Breast epithelium (tissue), 3 donors: ENCODE measurements at regions not wholly inside any gene's neighbourhood (a gene's known extent, or its start where the extent isn't known, plus 50 kb on each side); places are given as distances from the start of the nearest gene placed in this dataset.

Source experiments
- POLR2A ChIP-seq: fragments of 450-650 bp; IDR thresholded peaks from one replicate; pipeline ENCODE4 v1.6.1; 2016; ENCODE audit warnings: antibody characterized with exemption, mild to moderate bottlenecking, moderate library complexity
- TF ChIP-seq, protein P1 (sequence below), 3 donors: fragments of 450-650 bp; IDR thresholded peaks; one replicate each; pipeline ENCODE4 v1.5.1; 2016 to 2017; ENCODE audit warnings: antibody characterized with exemption in 3 of 3, mild to moderate bottlenecking in 3 of 3, moderate library complexity in 3 of 3

DNA sequence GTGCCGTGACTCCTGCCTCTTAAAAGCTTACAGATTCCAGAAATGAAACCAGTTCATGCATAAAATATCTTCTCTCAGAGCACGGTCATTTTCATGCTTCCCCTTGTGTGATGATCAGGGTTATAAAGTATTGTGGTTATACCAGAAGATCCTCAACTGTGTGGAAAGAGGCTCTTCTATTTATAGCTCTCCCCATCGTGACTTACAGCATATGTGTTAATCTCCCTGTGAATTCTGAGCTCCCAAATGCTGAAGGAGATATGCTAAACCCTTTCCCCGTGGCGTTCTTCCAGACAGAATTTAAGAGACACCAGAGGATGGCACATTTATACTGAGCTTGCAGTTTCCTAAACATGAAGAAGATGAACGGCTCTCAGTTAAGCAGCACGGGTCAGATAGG lies 158.8 kb downstream of the CDH26 start:
- TF ChIP-seq, protein P1, sequence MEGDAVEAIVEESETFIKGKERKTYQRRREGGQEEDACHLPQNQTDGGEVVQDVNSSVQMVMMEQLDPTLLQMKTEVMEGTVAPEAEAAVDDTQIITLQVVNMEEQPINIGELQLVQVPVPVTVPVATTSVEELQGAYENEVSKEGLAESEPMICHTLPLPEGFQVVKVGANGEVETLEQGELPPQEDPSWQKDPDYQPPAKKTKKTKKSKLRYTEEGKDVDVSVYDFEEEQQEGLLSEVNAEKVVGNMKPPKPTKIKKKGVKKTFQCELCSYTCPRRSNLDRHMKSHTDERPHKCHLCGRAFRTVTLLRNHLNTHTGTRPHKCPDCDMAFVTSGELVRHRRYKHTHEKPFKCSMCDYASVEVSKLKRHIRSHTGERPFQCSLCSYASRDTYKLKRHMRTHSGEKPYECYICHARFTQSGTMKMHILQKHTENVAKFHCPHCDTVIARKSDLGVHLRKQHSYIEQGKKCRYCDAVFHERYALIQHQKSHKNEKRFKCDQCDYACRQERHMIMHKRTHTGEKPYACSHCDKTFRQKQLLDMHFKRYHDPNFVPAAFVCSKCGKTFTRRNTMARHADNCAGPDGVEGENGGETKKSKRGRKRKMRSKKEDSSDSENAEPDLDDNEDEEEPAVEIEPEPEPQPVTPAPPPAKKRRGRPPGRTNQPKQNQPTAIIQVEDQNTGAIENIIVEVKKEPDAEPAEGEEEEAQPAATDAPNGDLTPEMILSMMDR (IDR thresholded peaks at IDR 0.05): no peak
- TF ChIP-seq POLR2A: no peak
